Stimulated activated memory B cell treated with anti-CD40 and anti-IgM and Interleukin-4, amounts not matched to agents 10 μg/mL and 1 μg/mL and 100 μg/mL, for 72 hours (primary cell): ENCODE measurements at regions not wholly inside any gene's neighbourhood (a gene's known extent, or its start where the extent isn't known, plus 50 kb on each side); places are given as distances from the start of the nearest gene placed in this dataset.

ENCODE experiments used
- ATAC-seq: fragments of 150-1000 bp; cut with Tn5 transposase; 2 replicates; pipeline ENCODE4 v1.10.0; 2021
- H3K27ac Mint-ChIP-seq: one replicate; pipeline ENCODE4 v1.8.0; 2022; ENCODE audit warnings: mild to moderate bottlenecking, mixed read lengths
- H3K27me3 Mint-ChIP-seq: one replicate; pipeline ENCODE4 v1.8.0; 2022; ENCODE audit warnings: mixed read lengths
- H3K36me3 Mint-ChIP-seq: one replicate; pipeline ENCODE4 v1.8.0; 2022; ENCODE audit warnings: mixed read lengths
- H3K4me1 Mint-ChIP-seq: one replicate; pipeline ENCODE4 v1.8.0; 2022; ENCODE audit warnings: mixed read lengths
- H3K4me3 Mint-ChIP-seq: one replicate; pipeline ENCODE4 v1.8.0; 2022; ENCODE audit warnings: mild to moderate bottlenecking, moderate library complexity, mixed read lengths
- H3K9me3 Mint-ChIP-seq: one replicate; pipeline ENCODE4 v1.8.0; 2022; ENCODE audit warnings: mixed read lengths

- no peak for ATAC-seq
- Mint-ChIP-seq H3K9me3 (no peaks in the 10 kb centered on the region), H3K36me3 (no peaks in the 10 kb centered on the region), H3K4me1 (no peaks in the 10 kb centered on the region), H3K4me3 (no peak overlapping the region), H3K27me3 (no peaks in the 10 kb centered on the region), H3K27ac (no peak overlapping the region)
Observed at GRCh38 chr4:130608121-130608520, 1512.2 kb downstream of the C4orf33 start.

DNA sequence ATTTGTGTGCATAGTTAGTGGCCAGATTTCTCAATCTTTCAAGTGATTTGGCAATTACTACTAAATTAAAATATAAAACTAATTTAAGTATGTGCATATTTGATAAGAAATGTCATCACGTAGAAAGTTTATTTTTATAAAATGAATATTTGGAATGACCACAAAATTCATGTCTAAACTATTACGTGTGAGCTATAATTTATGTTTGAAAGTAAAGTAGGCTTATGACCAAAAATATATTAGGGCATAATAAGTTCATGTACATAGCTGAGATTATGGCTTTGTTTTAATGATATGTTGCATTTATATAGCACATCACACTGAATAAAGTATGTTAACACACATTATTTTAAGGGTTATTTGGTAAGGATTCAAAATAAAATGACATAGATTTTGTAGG lies 1532.6 kb downstream of the C4orf33 start:
- Mint-ChIP-seq H3K27me3 (no peaks in the 10 kb centered on the region), H3K4me3 (no peak overlapping the region), H3K4me1 (no peaks in the 10 kb centered on the region), H3K36me3 (no peaks in the 10 kb centered on the region), H3K27ac (no peak overlapping the region), H3K9me3 (no peaks in the 10 kb centered on the region)
- ATAC-seq = no peak

GRCh38 chr4:130632731-130633604 lies 1537.0 kb downstream of the C4orf33 start:
- Mint-ChIP-seq H3K27ac (no peak overlapping the region), H3K4me1 (no peaks in the 10 kb centered on the region), H3K4me3 (no peak overlapping the region), H3K27me3 (no peaks in the 10 kb centered on the region), H3K9me3 (no peaks in the 10 kb centered on the region), H3K36me3 (no peaks in the 10 kb centered on the region)
- ATAC-seq = no peak

- ATAC-seq = no peak
- H3K9me3 Mint-ChIP-seq = no peaks in the 10 kb centered on the region
- no peak overlapping the region for H3K4me3 Mint-ChIP-seq
- H3K36me3 Mint-ChIP-seq = no peaks in the 10 kb centered on the region
- no peaks in the 10 kb centered on the region for H3K27me3 Mint-ChIP-seq
- H3K27ac Mint-ChIP-seq = no peak overlapping the region
- H3K4me1 Mint-ChIP-seq = no peaks in the 10 kb centered on the region
Observed at GRCh38 chr4:130636486-130636885, 1540.5 kb downstream of the C4orf33 start.

GRCh38 chr4:130640592-130640991 lies 1544.6 kb downstream of the C4orf33 start:
- no peaks in the 10 kb centered on the region for H3K4me1 Mint-ChIP-seq
- no peaks in the 10 kb centered on the region for H3K36me3 Mint-ChIP-seq
- no peaks in the 10 kb centered on the region for H3K9me3 Mint-ChIP-seq
- ATAC-seq = no peak
- H3K27ac Mint-ChIP-seq = no peak overlapping the region
- no peak overlapping the region for H3K4me3 Mint-ChIP-seq
- no peaks in the 10 kb centered on the region for H3K27me3 Mint-ChIP-seq

DNA sequence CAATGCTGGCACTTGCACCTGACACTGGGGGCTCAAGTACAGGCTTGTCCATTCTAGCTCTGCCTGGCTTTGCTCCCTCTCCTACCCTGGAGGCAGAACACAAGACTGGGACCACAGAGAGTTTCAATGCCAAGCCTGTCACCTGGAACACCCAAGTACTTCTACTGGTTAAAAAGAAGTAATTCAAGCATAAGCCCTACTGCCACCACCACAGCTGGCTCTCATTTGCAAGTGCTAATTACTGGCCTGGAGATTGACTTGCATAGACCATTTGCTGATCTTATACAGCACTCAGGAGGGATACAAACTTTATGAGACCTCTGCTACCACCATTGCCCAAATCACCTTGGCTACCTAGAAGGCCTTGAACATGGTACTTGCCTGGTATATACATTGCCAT lies 1550.9 kb downstream of the C4orf33 start:
- H3K36me3 Mint-ChIP-seq = no peaks in the 10 kb centered on the region
- no peak overlapping the region for H3K4me3 Mint-ChIP-seq
- no peaks in the 10 kb centered on the region for H3K9me3 Mint-ChIP-seq
- no peak for ATAC-seq
- no peak overlapping the region for H3K27ac Mint-ChIP-seq
- no peaks in the 10 kb centered on the region for H3K27me3 Mint-ChIP-seq
- no peaks in the 10 kb centered on the region for H3K4me1 Mint-ChIP-seq

GRCh38 chr4:130648570-130648969 lies 1552.6 kb downstream of the C4orf33 start:
- peaks cover 6% of the 10 kb centered on the region for H3K9me3 Mint-ChIP-seq
- H3K36me3 Mint-ChIP-seq = no peaks in the 10 kb centered on the region
- H3K4me1 Mint-ChIP-seq = no peaks in the 10 kb centered on the region
- no peaks in the 10 kb centered on the region for H3K27me3 Mint-ChIP-seq
- no peak overlapping the region for H3K4me3 Mint-ChIP-seq
- H3K27ac Mint-ChIP-seq = no peak overlapping the region
- no peak for ATAC-seq

DNA sequence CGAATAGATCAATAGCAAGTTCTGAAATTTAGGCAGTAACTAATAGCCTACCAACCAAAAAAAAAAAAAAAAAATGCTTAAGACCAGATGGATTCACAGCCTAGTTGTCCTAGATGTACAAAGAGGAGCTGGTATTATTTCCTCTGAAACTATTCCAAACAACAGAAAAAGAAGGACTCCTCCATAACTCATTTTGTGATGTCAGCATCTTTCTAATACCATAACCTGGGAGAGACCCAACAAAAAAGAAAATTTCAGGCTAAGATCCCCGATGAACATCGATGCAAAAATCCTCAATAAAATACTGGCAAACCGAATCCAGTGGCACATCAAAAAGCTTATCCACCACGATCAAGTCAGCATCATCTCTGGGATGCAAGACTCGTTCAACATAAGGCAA lies 1557.9 kb downstream of the C4orf33 start:
- Mint-ChIP-seq H3K27me3 (no peaks in the 10 kb centered on the region), H3K27ac (no peak overlapping the region), H3K9me3 (peaks cover 18% of the 10 kb centered on the region), H3K4me3 (no peak overlapping the region), H3K36me3 (no peaks in the 10 kb centered on the region), H3K4me1 (no peaks in the 10 kb centered on the region)
- no peak for ATAC-seq

DNA sequence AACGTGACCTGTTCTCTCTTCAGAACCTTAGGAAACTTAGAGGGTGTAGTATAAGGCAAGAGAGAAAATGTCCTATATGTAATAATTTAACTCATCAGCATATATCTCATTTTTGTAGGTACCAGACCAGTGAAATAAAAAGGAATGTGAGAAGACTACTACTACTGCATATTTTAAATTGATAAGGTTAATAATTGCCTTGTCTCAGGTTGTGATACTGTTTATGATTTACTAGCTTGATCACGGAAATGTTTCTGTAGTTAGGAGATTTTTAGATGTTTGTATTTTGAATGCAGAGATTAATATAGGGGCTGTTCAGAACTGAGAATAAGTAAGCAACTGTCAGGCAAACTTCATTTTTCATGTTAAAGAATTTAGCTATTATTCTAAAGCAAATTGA lies 1563.4 kb downstream of the C4orf33 start:
- H3K27ac Mint-ChIP-seq = no peak overlapping the region
- no peak overlapping the region for H3K4me3 Mint-ChIP-seq
- H3K27me3 Mint-ChIP-seq = no peaks in the 10 kb centered on the region
- H3K4me1 Mint-ChIP-seq = no peaks in the 10 kb centered on the region
- no peak for ATAC-seq
- no peaks in the 10 kb centered on the region for H3K36me3 Mint-ChIP-seq
- H3K9me3 Mint-ChIP-seq = peaks cover 11% of the 10 kb centered on the region

DNA sequence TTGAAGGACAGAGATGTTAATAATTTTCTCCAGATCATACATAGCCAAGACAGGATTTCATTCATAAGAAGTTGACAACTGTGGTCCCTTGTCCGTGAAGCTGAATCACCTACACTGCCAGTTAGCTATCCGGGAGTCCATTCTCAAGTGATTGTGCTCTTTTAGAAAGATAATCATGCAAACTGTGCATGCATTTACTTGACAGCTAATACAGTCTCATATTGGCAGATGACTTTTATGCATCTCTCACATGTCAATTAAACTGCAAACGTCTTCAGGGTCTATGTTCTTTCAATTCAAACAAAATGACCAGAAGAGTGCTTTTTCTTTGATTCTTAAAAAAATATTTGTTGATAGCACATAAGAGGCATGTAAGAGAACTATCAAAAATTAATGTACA lies 1572.9 kb downstream of the C4orf33 start:
- Mint-ChIP-seq H3K27ac (no peak overlapping the region), H3K4me3 (no peak overlapping the region), H3K4me1 (no peaks in the 10 kb centered on the region), H3K9me3 (peaks cover 8% of the 10 kb centered on the region), H3K36me3 (no peaks in the 10 kb centered on the region), H3K27me3 (no peaks in the 10 kb centered on the region)
- no peak for ATAC-seq

GRCh38 chr4:130675266-130675665 lies 1579.3 kb downstream of the C4orf33 start:
- H3K27ac Mint-ChIP-seq = no peak overlapping the region
- ATAC-seq = no peak
- no peak overlapping the region for H3K4me3 Mint-ChIP-seq
- H3K9me3 Mint-ChIP-seq = peaks cover 10% of the 10 kb centered on the region
- H3K36me3 Mint-ChIP-seq = no peaks in the 10 kb centered on the region
- H3K27me3 Mint-ChIP-seq = no peaks in the 10 kb centered on the region
- no peaks in the 10 kb centered on the region for H3K4me1 Mint-ChIP-seq

- H3K27ac Mint-ChIP-seq = no peak overlapping the region
- no peaks in the 10 kb centered on the region for H3K27me3 Mint-ChIP-seq
- no peaks in the 10 kb centered on the region for H3K36me3 Mint-ChIP-seq
- ATAC-seq = no peak
- no peaks in the 10 kb centered on the region for H3K9me3 Mint-ChIP-seq
- H3K4me3 Mint-ChIP-seq = no peak overlapping the region
- H3K4me1 Mint-ChIP-seq = no peaks in the 10 kb centered on the region
Observed at GRCh38 chr4:130689181-130689580, 1593.2 kb downstream of the C4orf33 start.

GRCh38 chr4:130698251-130698650 lies 1602.3 kb downstream of the C4orf33 start:
- H3K27me3 Mint-ChIP-seq = no peaks in the 10 kb centered on the region
- peaks cover 2% of the 10 kb centered on the region for H3K9me3 Mint-ChIP-seq
- H3K4me3 Mint-ChIP-seq = no peak overlapping the region
- H3K4me1 Mint-ChIP-seq = no peaks in the 10 kb centered on the region
- no peak for ATAC-seq
- H3K36me3 Mint-ChIP-seq = no peaks in the 10 kb centered on the region
- H3K27ac Mint-ChIP-seq = no peak overlapping the region

DNA sequence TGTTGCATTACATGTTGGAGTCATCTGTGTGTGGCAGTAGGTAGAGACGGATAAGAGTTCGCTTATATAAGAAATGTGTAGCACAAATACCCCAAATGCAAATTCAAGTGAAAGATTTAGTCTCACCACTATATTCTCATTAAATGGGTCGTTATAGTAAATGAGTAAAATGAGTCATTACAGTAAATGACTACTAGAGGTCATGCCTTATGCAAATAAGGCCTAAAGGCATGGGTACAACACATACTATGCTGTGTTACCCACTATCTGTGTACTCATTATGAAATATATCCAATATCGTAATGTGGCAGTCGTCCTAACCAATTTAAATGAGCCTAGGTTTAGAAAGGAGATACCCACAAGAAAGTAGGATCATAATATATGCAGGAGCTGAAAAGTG lies 1603.1 kb downstream of the C4orf33 start:
- Mint-ChIP-seq H3K9me3 (peaks cover 2% of the 10 kb centered on the region), H3K36me3 (no peaks in the 10 kb centered on the region), H3K27me3 (no peaks in the 10 kb centered on the region), H3K27ac (no peak overlapping the region), H3K4me3 (no peak overlapping the region), H3K4me1 (no peaks in the 10 kb centered on the region)
- no peak for ATAC-seq

GRCh38 chr4:130703211-130703935 lies 1607.4 kb downstream of the C4orf33 start:
- no peaks in the 10 kb centered on the region for H3K27me3 Mint-ChIP-seq
- no peak overlapping the region for H3K27ac Mint-ChIP-seq
- no peak overlapping the region for H3K4me3 Mint-ChIP-seq
- no peaks in the 10 kb centered on the region for H3K4me1 Mint-ChIP-seq
- peaks cover 7% of the 10 kb centered on the region for H3K9me3 Mint-ChIP-seq
- no peaks in the 10 kb centered on the region for H3K36me3 Mint-ChIP-seq
- ATAC-seq = no peak

GRCh38 chr4:130705023-130705422 lies 1609.1 kb downstream of the C4orf33 start:
- no peaks in the 10 kb centered on the region for H3K36me3 Mint-ChIP-seq
- H3K9me3 Mint-ChIP-seq = peaks cover 7% of the 10 kb centered on the region
- no peaks in the 10 kb centered on the region for H3K27me3 Mint-ChIP-seq
- H3K27ac Mint-ChIP-seq = no peak overlapping the region
- no peak for ATAC-seq
- H3K4me1 Mint-ChIP-seq = no peaks in the 10 kb centered on the region
- H3K4me3 Mint-ChIP-seq = no peak overlapping the region
